Psoas muscle (tissue), 7 donors: ENCODE measurements at regions not wholly inside any gene's neighbourhood (a gene's known extent, or its start where the extent isn't known, plus 50 kb on each side); places are given as distances from the start of the nearest gene placed in this dataset.

Experiments
- ATAC-seq, 4 donors: fragments of 200-7000 bp; cut with Tn5 transposase; one replicate each; pipeline ENCODE4 v1.9.1; 2020; ENCODE audit warnings: moderate library complexity in 3 of 4, mild to moderate bottlenecking in 2 of 4
- DNase-seq, 2 donors: peaks; one replicate each; pipeline ENCODE4 v3.0.0-alpha.2; 2020
- H3K27ac ChIP-seq: fragments of 200-600 bp; one replicate; pipeline ENCODE4 v1.8.0; 2022
- H3K27me3 ChIP-seq, 3 donors: fragments of 200-600 bp in 1 of 3; one replicate each; pipeline versions ENCODE4 v1.6.1 to v1.8.0; 2013 to 2022; ENCODE audit warnings: low read length in 2 of 3, mild to moderate bottlenecking in 2 of 3, moderate library complexity in 1 of 3; ENCODE audit not compliant: insufficient read depth in 3 of 3
- H3K36me3 ChIP-seq, 2 donors: fragments of 200-600 bp in 1 of 2; one replicate each; pipeline versions ENCODE4 v1.6.1 to v1.8.0; 2013 to 2022; ENCODE audit warnings: low read depth in 1 of 2, mild to moderate bottlenecking in 1 of 2, moderate library complexity in 1 of 2; ENCODE audit not compliant: insufficient read depth in 1 of 2
- H3K4me1 ChIP-seq: fragments of 200-600 bp; one replicate; pipeline ENCODE4 v1.8.0; 2022
- H3K4me3 ChIP-seq: fragments of 200-600 bp; one replicate; pipeline ENCODE4 v1.8.0; 2022; ENCODE audit warnings: mild to moderate bottlenecking
- H3K9me3 ChIP-seq: fragments of 200-600 bp; one replicate; pipeline ENCODE4 v1.8.0; 2022
- CTCF ChIP-seq: fragments of 200-600 bp; IDR thresholded peaks from one replicate; pipeline ENCODE4 v1.8.0; 2022; ENCODE audit warnings: antibody characterized with exemption
- WGBS, 3 donors: extraction: QIAGEN DNeasy Blood & Tissue Kit; methylation state at CpG; one replicate each; pipeline versions ENCODE4 v1.1.6 to v1.1.7; 2013; 5-methylcytosine and 5-hydroxymethylcytosine counted together
- intact Hi-C, 2 donors: fragments of 100-400 bp; cut with DNase I; formaldehyde crosslinking; loops; one replicate each; pipeline versions ENCODE4 v1.11.0 to v1.14.2; 2022
- donor health status: healthy with polysubstance abuse.
- donor health status: DM: no; HTN: no; CAD: no; lungs with moderate emphysema.
- donor health status: Bipolar disorder and iron deficiency.
- donor health status: healthy.
- donor health status: DM: yes; HTN: yes; CAD: no.
- donor health status: DM: no; HTN: no; CAD: no.
- donor health status: DM: yes; HTN: yes; CAD: no.

- H3K27me3 ChIP-seq: no peaks in the 10 kb centered on the region
- DNase-seq: no peak
- H3K9me3 ChIP-seq: no peaks in the 10 kb centered on the region
- peaks cover 11% of the 10 kb centered on the region for H3K4me1 ChIP-seq
- no peak for ATAC-seq
- intact Hi-C loops: no loop called here
- H3K4me3 ChIP-seq: no peak overlapping the region
- no peak overlapping the region for H3K27ac ChIP-seq
- H3K36me3 ChIP-seq: no peaks in the 10 kb centered on the region
- TF ChIP-seq CTCF: no peak
- WGBS, 3 donors: 39 to 53% (median 42%) methylated on average over 7 of the region's 7 CpGs
Observed at GRCh38 chr5:157914151-157914788, 55.3 kb upstream of the CLINT1 start.

DNA sequence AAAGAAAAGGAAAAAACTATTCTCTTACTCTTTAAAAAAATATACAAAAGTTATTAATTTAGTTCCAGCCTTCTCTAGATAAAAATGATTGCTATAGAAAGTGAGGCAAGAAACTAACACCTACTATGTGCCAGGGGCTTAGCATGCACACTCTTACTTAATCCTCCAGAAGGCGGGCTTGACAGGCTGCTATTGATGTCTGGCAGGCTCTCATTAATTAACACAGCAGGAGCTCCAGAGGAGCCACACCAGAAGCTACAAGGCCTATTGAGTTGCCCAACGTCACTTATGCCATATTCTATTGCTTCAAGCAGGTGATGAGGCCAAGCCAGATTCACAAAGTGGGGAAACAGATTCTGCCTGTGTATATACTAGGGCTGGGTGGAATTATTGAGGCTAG is 54.6 kb upstream of the CLINT1 start:
- no peaks in the 10 kb centered on the region for H3K27me3 ChIP-seq
- H3K36me3 ChIP-seq: no peaks in the 10 kb centered on the region
- WGBS, 3 donors: 60 to 78% (median 68%) methylated on average over 2 of the region's 2 CpGs
- peaks cover 11% of the 10 kb centered on the region for H3K4me1 ChIP-seq
- no peaks in the 10 kb centered on the region for H3K9me3 ChIP-seq
- H3K27ac ChIP-seq: no peak overlapping the region
- TF ChIP-seq CTCF: no peak
- DNase-seq: no peak
- no peak overlapping the region for H3K4me3 ChIP-seq
- intact Hi-C loops: no loop called here
- ATAC-seq: no peak

GRCh38 chr5:157912621-157913325 is 53.8 kb upstream of the CLINT1 start:
- Histone ChIP-seq H3K4me1 (peaks cover 11% of the 10 kb centered on the region), H3K36me3 (no peaks in the 10 kb centered on the region), H3K27me3 (no peaks in the 10 kb centered on the region), H3K4me3 (no peak overlapping the region), H3K9me3 (no peaks in the 10 kb centered on the region), H3K27ac (no peak overlapping the region)
- intact Hi-C loops: no loop called here
- 63 to 81% (median 78%) methylated on average over 10 of the region's 10 CpGs for WGBS, 3 donors
- TF ChIP-seq CTCF: no peak
- no peak for ATAC-seq
- DNase-seq: no peak

GRCh38 chr5:157911568-157911967 is 52.6 kb upstream of the CLINT1 start:
- WGBS, 3 donors: 97 to 98% (median 98%) methylated on average over 12 of the region's 12 CpGs
- H3K36me3 ChIP-seq: no peaks in the 10 kb centered on the region

More at GRCh38 chr5:157911568-157911967, 52.6 kb upstream of the CLINT1 start:
- H3K4me3 ChIP-seq: no peak overlapping the region
- no peak for TF ChIP-seq CTCF
- H3K4me1 ChIP-seq: peaks cover 11% of the 10 kb centered on the region
- H3K27me3 ChIP-seq: no peaks in the 10 kb centered on the region
- DNase-seq (no peak), ATAC-seq (no peak)
- intact Hi-C loops: no loop called here
- H3K27ac ChIP-seq: no peak overlapping the region
- H3K9me3 ChIP-seq: no peaks in the 10 kb centered on the region
